ENCODE measurements at regions not wholly inside any gene's neighbourhood (a gene's known extent, or its start where the extent isn't known, plus 50 kb on each side); places are given as distances from the start of the nearest gene placed in this dataset.
"Not testable (repeated sequence)": the region's sequence is repeated elsewhere in the genome, so short reads cannot be mapped to it uniquely, and the experiment has no call there.

DNA sequence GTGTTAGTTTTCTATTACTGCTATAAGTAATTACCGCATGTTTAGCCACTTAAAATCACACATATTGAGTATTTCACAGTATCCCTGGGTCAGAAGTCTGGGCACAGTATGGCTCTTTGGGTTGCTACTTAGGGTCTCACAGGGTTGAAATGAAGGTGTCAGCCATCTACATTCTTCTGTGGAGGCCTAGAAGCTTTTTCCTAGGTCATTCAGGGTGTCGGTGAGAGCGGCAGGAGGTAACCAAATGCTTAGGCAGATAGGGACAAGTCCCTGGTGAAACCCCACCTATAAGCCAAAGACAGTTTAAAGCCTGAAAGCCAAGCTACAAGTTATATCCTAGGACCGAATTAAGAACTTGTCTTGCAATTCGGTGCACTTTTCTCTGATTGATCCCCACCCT is 856.7 kb downstream of the PCDH17 start:
- TF ChIP-seq, protein P1, sequence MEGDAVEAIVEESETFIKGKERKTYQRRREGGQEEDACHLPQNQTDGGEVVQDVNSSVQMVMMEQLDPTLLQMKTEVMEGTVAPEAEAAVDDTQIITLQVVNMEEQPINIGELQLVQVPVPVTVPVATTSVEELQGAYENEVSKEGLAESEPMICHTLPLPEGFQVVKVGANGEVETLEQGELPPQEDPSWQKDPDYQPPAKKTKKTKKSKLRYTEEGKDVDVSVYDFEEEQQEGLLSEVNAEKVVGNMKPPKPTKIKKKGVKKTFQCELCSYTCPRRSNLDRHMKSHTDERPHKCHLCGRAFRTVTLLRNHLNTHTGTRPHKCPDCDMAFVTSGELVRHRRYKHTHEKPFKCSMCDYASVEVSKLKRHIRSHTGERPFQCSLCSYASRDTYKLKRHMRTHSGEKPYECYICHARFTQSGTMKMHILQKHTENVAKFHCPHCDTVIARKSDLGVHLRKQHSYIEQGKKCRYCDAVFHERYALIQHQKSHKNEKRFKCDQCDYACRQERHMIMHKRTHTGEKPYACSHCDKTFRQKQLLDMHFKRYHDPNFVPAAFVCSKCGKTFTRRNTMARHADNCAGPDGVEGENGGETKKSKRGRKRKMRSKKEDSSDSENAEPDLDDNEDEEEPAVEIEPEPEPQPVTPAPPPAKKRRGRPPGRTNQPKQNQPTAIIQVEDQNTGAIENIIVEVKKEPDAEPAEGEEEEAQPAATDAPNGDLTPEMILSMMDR (IDR thresholded peaks at IDR 0.05) = no peak
- no peak for TF ChIP-seq POLR2A (IDR thresholded peaks at IDR 0.05)
- H3K4me1 ChIP-seq = no peaks in the 10 kb centered on the region
- no peak for DNase-seq
- H3K4me3 ChIP-seq = no peak overlapping the region
- H3K9me3 ChIP-seq = no peaks in the 10 kb centered on the region
- no peak overlapping the region for H3K27ac ChIP-seq
- H3K27me3 ChIP-seq = no peaks in the 10 kb centered on the region
- H3K36me3 ChIP-seq (replicated peaks in 1 of 2; ENCODE audit: insufficient read depth in 1 of 2, low read depth in 2 of 2) = no peaks in the 10 kb centered on the region
- intact Hi-C loops (cut with DNase I) = no loop called here
- no peak for ATAC-seq
- WGBS, 2 donors = 74 to 86% methylated on average over 5 of the region's 5 CpGs

DNA sequence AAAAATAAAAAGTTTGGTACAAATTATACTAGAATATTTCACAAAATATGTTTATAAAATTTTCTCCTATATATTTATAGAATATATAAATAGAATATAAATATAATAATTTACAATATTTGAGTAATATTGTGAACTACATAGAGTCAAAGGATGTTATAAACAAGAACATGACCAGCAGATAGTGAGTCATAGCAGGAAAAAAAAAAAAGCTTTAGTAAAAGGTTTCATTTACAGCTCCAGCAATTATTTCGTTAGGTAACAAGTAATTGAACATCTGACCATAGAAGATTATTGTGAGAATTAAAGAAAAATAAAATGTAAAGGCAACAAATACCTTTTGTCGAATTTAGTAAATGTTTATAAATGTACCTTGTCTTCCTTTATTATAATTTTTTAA is 864.1 kb downstream of the PCDH17 start:
- intact Hi-C loops (cut with DNase I) = no loop called here
- Histone ChIP-seq H3K27me3 (no peaks in the 10 kb centered on the region), H3K36me3 (replicated peaks in 1 of 2; ENCODE audit: insufficient read depth in 1 of 2, low read depth in 2 of 2) (no peaks in the 10 kb centered on the region), H3K4me1 (no peaks in the 10 kb centered on the region), H3K27ac (no peak overlapping the region), H3K4me3 (no peak overlapping the region), H3K9me3 (no peaks in the 10 kb centered on the region)
- DNase-seq = no peak
- TF ChIP-seq POLR2A (IDR thresholded peaks at IDR 0.05) = no peak
- TF ChIP-seq, protein P1 (IDR thresholded peaks at IDR 0.05) = no peak
- 59 to 66% methylated on average over 2 of the region's 2 CpGs for WGBS, 2 donors
- no peak for ATAC-seq

DNA sequence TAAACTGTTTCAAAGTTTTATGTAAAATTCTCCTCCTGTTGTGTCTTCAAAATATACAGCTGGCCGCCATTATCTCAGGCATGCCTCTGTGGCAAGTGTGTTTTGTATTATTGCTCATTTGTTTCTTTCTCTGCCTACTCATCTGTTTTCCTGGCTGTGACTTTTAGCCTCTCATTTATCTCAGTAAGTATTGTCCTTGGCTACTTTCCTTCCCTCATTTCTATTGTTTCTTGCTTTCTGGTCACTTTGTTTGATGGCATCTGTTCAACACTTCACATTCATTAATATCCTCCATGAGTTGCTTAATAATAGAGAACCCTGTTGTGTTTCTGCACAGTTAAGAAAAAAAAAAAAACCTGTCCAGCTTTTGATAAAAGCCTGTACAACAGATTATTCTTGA is 869.4 kb downstream of the PCDH17 start:
- 74 to 83% methylated on average over 1 of the region's 1 CpG for WGBS, 2 donors
- intact Hi-C loops (cut with DNase I) = no loop called here

DNA sequence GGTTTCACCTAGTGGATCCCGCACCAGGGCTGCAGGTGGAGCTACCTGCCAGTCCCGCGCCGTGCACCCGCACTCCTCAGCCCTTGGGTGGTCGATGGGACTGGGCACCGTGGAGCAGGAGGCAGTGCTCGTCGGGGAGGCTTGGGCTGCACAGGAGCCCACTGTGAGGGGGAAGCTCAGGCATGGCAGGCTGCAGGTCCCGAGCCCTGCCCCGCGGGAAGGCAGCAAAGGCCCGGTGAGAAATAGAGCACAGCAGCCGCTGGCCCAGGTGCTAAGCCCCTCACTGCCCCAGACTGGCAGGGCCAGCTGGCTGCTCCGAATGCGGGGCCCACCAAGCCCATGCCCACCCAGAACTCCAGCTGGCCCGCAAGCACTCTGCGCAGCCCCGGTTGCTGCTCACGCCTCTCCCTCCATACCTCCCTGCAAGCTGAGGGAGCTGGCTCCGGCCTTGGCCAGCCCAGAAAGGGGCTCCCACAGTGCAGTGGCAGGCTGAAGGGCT is 872.7 kb downstream of the PCDH17 start:
- WGBS, 2 donors = 90 to 91% methylated on average over 2 to 21 of the region's 21 CpGs
- ATAC-seq; H3K4me1 ChIP-seq; DNase-seq; intact Hi-C loops (cut with DNase I); H3K27me3 ChIP-seq; H3K36me3 ChIP-seq (replicated peaks in 1 of 2; ENCODE audit: insufficient read depth in 1 of 2, low read depth in 2 of 2); H3K9me3 ChIP-seq; H3K4me3 ChIP-seq; H3K27ac ChIP-seq: not testable (repeated sequence)

More for the DNA sequence above, 869.4 kb downstream of the PCDH17 start:
- Histone ChIP-seq H3K27ac (no peak overlapping the region), H3K27me3 (no peaks in the 10 kb centered on the region), H3K36me3 (replicated peaks in 1 of 2; ENCODE audit: insufficient read depth in 1 of 2, low read depth in 2 of 2) (no peaks in the 10 kb centered on the region), H3K4me3 (no peak overlapping the region), H3K9me3 (no peaks in the 10 kb centered on the region), H3K4me1 (no peaks in the 10 kb centered on the region)
- DNase-seq (no peak), ATAC-seq (no peak)
- TF ChIP-seq, protein P1 (IDR thresholded peaks at IDR 0.05) = no peak
- TF ChIP-seq POLR2A (IDR thresholded peaks at IDR 0.05) = no peak

DNA sequence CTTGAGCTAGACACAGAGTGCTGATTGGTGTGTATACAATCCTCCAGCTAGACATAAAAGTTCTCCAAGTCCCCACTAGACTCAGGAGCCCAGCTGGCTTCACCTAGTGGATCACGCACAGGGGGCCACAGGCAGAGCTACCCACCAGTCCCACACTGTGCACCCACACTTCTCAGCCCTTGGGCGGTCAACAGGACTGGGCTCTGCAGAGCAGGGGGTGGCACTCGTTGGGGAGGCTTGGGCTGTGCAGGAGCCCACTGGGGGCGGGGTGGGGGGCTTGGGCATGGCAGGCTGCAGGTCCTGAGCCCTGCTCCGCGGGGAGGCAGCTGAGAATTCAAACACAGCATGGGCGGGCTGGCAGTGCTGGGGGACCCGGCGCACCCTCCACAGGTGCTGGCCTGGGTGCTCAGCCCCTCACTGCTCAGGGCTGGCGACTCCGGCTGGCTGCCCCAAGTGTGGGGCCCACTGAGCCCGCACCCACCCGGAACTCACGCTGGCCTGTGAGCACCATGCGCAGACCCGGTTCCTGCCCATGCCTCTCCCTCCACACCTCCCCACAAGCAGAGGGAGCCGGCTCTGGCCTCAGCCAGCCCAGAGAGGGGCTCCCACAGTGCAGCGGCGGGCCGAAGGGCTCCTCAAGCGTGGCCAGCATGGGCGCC is 873.8 kb downstream of the PCDH17 start:
- H3K27ac ChIP-seq; H3K27me3 ChIP-seq; H3K4me3 ChIP-seq; H3K4me1 ChIP-seq; H3K9me3 ChIP-seq; ATAC-seq; DNase-seq; intact Hi-C loops (cut with DNase I); H3K36me3 ChIP-seq (replicated peaks in 1 of 2; ENCODE audit: insufficient read depth in 1 of 2, low read depth in 2 of 2): not testable (repeated sequence)
- 81 to 89% methylated on average over 8 to 19 of the region's 22 CpGs for WGBS, 2 donors

DNA sequence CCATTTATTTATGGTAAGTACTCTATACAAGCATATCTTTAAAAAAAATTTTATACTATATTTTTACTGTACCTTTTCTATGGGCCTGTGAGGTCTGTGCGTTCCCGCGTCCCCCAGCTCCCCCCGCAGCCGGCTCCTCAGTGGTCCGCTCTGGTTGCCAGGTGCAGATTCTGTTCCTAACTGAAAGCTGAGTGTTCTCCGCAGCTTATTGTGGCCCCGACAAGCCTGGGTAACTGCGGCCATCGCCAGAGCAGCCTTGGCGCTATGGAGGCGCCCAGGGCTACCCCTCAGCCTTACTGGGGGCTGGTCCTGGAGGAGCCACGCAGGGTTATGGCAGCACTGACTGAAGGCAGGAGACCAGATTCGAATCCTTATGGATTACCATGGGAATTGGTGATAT is 896.8 kb downstream of the PCDH17 start:
- ATAC-seq (no peak), DNase-seq (no peak)
- Histone ChIP-seq H3K27ac (no peak overlapping the region), H3K9me3 (no peaks in the 10 kb centered on the region), H3K27me3 (no peaks in the 10 kb centered on the region), H3K4me3 (no peak overlapping the region), H3K4me1 (no peaks in the 10 kb centered on the region), H3K36me3 (replicated peaks in 1 of 2; ENCODE audit: insufficient read depth in 1 of 2, low read depth in 2 of 2) (no peaks in the 10 kb centered on the region)
- intact Hi-C loops (cut with DNase I) = no loop called here
- TF ChIP-seq POLR2A (IDR thresholded peaks at IDR 0.05) = no peak
- TF ChIP-seq, protein P1 (IDR thresholded peaks at IDR 0.05) = no peak
- 87 to 93% methylated on average over 14 of the region's 14 CpGs for WGBS, 2 donors
